ENCODE measurements at regions not wholly inside any gene's neighbourhood (a gene's known extent, or its start where the extent isn't known, plus 50 kb on each side); places are given as distances from the start of the nearest gene placed in this dataset.

GRCh38 chr14:59069163-59069854, 119.2 kb upstream of the DAAM1 start (continued):
- TF ChIP-seq RERE (CRISPR knock-in tag; IDR thresholded peaks at IDR 0.05; ENCODE audit: low read depth): peak; percentile 81; the same call in 1 of the 2 replicates
- TF ChIP-seq ZNF646 (CRISPR knock-in tag; IDR thresholded peaks at IDR 0.05): no peak
- no peak for TF ChIP-seq GATAD2A (CRISPR knock-in tag; IDR thresholded peaks at IDR 0.05)
- peak; percentile 20 to 64; a peak in 2 of 4 replicates for TF ChIP-seq EP300 (IDR thresholded peaks at IDR 0.05; ENCODE audit: low read depth in 2 of 2, low read length in 2 of 2)
- TF ChIP-seq EP300 (CRISPR knock-in tag; IDR thresholded peaks at IDR 0.05; ENCODE audit: borderline replicate concordance): no peak
- no peak for TF ChIP-seq ZBTB37 (CRISPR knock-in tag; IDR thresholded peaks at IDR 0.05)
- TF ChIP-seq FOXA3 (CRISPR knock-in tag; IDR thresholded peaks at IDR 0.05): peak; percentile 16; the same call in 1 of the 2 replicates
- peak; percentile 79 for TF ChIP-seq ZNF780A (CRISPR knock-in tag; IDR thresholded peaks at IDR 0.05)
- no peak for TF ChIP-seq ZBTB7A (CRISPR knock-in tag; IDR thresholded peaks at IDR 0.05)
- peak; percentile 52; the same call in 1 of the 2 replicates for TF ChIP-seq HHEX (CRISPR knock-in tag; IDR thresholded peaks at IDR 0.05)
- TF ChIP-seq SOX13 (IDR thresholded peaks at IDR 0.05): no peak
- peak in 1 of 2 experiments; percentile 56; a peak in 1 of 4 replicates for TF ChIP-seq SOX13 (CRISPR knock-in tag; conservative IDR thresholded peaks at IDR 0.05 in 1 of 2, IDR thresholded peaks at IDR 0.05 in 1 of 2)
- no peak for TF ChIP-seq ZNF430 (CRISPR knock-in tag; IDR thresholded peaks at IDR 0.05)
- TF ChIP-seq ZFAT (CRISPR knock-in tag; conservative IDR thresholded peaks at IDR 0.05): no peak
- TF ChIP-seq ZNF614 (CRISPR knock-in tag; IDR thresholded peaks at IDR 0.05; ENCODE audit: borderline replicate concordance): no peak
- peak; percentile 35; the same call in 1 of the 2 replicates for TF ChIP-seq TBX3 (IDR thresholded peaks at IDR 0.05; ENCODE audit: borderline replicate concordance)
- peak; percentile 26; the same call in 1 of the 2 replicates for TF ChIP-seq ZFX (CRISPR knock-in tag; IDR thresholded peaks at IDR 0.05; ENCODE audit: low read depth)

Data from HepG2 (cell line).